Stimulated activated CD8-positive, alpha-beta memory T cell treated with anti-CD3 and anti-CD28 coated beads, Interleukin-15, amount 100 ng/mL, for 1 hour (primary cell): ENCODE measurements at regions not wholly inside any gene's neighbourhood (a gene's known extent, or its start where the extent isn't known, plus 50 kb on each side); places are given as distances from the start of the nearest gene placed in this dataset.
A peak's percentile ranks its signal among the peaks of the same experiment; 100 is the strongest.

ENCODE experiments used
- DNase-seq: peaks from one replicate; pipeline ENCODE4 v3.0.0-alpha.2; 2020; ENCODE audit warnings: low read depth

DNA sequence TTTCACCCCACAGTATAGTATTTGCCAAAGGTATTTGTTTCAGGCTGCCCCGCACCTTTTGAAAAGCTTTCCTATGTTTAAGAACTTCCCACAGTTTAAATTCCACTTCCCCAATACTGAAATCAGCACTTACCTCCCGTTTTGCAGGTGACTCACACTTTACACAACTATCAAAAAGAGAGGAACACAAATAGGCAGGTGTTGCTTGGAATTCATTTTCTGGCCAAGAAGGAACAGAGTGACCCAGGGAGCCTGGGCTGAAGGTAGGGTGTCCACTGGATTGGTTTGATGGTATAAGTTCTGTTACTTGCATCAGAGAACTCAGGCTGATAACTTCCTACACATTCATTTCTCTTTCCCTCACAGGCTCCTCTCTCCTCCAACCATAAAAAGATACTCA is 60.1 kb upstream of the SLC30A5 start:
- DNase-seq = no peak

DNA sequence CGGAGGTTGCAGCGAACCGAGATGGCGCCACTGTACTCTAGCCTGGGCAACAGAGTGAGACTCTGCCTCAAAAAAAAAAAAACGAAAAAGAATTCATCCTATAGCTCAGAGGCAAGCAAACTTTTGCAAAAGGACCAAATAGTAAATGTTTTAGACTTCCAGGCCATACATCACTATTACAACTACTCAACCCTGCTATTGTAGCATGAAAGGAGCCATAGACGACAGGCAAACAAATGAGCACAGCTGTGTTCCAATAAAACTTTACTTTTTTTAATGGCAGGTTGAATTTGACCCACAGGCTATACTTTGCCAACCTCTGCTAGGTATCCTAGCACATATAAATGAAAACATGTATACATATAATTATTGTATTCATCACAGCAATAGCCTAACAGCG is 58.9 kb upstream of the SLC30A5 start:
- no peak for DNase-seq

DNA sequence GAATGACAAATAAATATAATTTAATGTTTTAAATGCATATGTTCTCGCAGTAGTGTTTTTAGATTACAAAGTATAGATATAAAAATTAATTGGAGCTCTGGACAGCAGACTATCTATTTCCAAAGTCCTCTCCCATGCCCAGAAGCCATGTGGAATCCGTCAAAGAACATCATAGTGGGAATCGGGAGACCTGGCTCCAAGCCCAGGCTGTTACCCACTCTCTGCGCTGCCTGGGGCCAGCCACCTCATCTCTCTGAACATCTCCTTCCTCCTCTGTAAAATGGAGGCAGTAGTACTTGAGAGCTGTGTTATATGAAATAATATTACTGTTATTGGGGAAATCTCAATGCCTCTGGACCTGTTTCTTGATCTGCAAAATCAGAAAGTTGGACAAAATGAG is 58.1 kb upstream of the SLC30A5 start:
- no peak for DNase-seq

DNA sequence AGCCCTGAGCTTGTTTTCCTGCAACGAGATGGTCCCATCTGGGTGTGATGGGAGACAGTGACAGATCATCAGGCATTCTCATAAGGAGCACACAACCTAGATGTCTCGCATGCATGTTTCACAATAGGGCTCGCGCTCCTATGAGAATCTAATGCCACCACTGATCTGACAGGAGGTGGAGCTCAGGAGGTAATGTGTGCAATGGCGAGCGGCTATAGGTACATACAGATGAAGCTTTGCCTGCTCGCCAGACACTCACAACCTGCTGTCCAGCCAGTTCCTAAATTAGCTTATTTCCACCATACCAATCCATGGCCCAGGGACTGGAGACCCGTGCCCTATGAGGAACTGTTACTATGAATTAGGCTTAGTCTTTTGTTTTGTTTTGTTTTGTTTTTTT is 55.3 kb upstream of the SLC30A5 start:
- DNase-seq = no peak

DNA sequence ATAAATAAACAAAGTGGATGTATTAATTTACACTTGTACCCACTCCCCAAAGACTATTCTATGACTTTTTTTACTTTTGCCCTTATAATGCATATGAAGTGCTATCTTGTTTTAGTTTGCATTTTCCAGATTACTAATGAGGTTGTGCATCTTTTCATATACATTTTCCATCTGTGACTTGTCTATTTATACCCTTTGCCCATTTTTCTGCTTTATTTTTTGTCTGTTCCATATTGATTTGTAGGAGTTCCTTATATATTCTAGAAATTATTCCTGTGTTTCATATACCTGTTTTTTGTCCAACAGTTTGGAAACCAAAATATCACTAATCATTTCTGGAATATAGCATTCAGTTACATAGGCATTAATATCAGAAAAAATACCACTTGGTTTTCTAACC is 54.0 kb upstream of the SLC30A5 start:
- DNase-seq = no peak

DNA sequence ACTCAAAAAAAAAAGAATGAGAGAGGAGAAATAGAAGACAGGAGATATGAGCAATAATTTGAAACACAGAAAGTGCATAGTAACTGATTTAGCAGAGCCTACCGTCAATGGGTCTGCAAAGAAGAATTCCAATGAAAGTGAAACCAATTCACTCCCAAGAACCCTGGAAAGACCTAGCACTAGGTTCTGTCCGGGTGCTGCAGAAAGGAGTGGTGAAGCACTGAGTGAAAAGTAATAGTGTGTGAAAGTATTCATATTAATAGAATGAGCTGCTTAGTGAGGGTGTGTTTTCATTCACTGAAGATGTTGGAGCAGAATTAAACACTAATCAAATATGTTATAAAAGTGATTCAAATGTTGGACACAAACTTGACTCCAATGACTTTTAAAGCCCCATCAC is 51.3 kb upstream of the SLC30A5 start:
- DNase-seq = no peak

DNA sequence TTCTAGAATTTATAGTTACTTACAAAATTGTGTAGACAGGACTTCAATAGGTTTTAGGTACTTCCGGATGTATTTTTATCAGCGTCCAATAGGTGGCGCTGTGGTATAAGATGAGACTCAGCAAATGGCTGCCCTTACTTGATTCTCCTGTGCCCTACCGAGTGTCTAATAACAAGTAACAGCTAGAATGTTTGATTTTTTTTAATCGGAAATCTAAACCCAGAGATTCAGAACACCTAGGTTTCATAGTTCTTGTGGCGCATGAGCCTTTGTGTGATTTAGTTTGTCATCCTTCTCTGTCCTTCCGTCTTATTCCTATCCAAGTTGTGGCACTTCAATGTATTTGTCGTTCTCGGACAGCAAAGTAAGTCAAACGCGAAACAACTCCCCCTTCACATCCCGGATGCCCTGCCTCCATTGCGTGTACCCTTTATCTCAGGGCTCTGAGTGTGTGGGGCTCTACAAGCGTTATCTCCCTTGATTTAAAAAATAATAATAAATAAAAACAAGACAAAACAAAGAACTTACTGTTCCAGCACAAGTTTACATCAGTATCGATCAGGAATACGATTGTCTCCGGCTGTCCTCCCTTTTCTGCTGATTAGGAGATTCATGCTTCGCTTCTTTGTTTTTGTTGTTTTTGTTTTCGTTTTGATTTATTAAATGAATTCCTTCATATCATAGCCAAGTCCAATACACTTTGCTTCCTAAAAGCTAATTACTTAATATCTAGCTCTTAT is 50.7 kb upstream of the SLC30A5 start:
- peak; percentile 62 for DNase-seq

DNA sequence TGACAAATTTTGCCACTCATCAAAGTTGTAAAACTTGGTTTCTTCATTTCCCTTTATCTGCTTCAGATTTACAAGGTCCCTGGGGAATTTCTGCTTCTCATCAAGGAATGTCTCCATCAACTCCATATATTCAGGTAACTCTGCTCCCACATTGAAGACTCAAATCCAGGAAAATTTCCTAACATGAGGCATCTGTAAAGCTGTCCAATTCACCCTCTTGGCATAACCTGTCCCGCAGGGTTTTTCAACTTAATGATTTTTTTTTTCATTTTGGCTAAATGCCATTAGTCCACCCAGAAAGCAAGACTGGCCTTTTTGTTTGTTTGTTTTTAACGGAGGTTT is 50.2 kb upstream of the SLC30A5 start:
- DNase-seq = no peak
